Vagina (tissue), 2 donors: ENCODE measurements at regions not wholly inside any gene's neighbourhood (a gene's known extent, or its start where the extent isn't known, plus 50 kb on each side); places are given as distances from the start of the nearest gene placed in this dataset.
"Not testable (repeated sequence)": the region's sequence is repeated elsewhere in the genome, so short reads cannot be mapped to it uniquely, and the experiment has no call there.

Experiments
- CTCF ChIP-seq, 3 experiments: fragments of 450-650 bp in 2 of 3; fragments of 200-600 bp in 1 of 3; sonication (generic) in 1 of 3; IDR thresholded peaks; one replicate each; pipeline ENCODE4 v1.5.1; 2017 to 2019; ENCODE audit warnings: antibody characterized with exemption in 3 of 3, mild to moderate bottlenecking in 2 of 3, moderate library complexity in 2 of 3
- POLR2AphosphoS5 ChIP-seq, 2 donors: sonication (generic); formaldehyde crosslinking; IDR thresholded peaks; one replicate each; pipeline ENCODE4 v1.9.0; 2017; ENCODE audit warnings: antibody characterized with exemption in 2 of 2, mild to moderate bottlenecking in 2 of 2, low read depth in 1 of 2; ENCODE audit not compliant: insufficient read depth in 1 of 2

- TF ChIP-seq CTCF (IDR thresholded peaks at IDR 0.05); POLR2AphosphoS5 (IDR thresholded peaks at IDR 0.05; ENCODE audit: insufficient read depth in 1 of 2, low read depth in 1 of 2): not testable (repeated sequence)
Measured at GRCh38 chr17:30680681-30681080, 143.8 kb downstream of the CRLF3 start.
